M059J (cell line): ENCODE measurements at regions not wholly inside any gene's neighbourhood (a gene's known extent, or its start where the extent isn't known, plus 50 kb on each side); places are given as distances from the start of the nearest gene placed in this dataset.
"Not testable (repeated sequence)": the region's sequence is repeated elsewhere in the genome, so short reads cannot be mapped to it uniquely, and the experiment has no call there.

Experiments used
- DNase-seq: peaks from one replicate; pipeline ENCODE4 v3.0.0-alpha.2; 2012; ENCODE audit warnings: low read depth

GRCh38 chr6:130494729-130495128 lies 128.9 kb downstream of the TMEM200A start:
- no peak for DNase-seq

- peak; percentile 36 for DNase-seq
Observed at GRCh38 chr6:130500693-130501092, 134.9 kb downstream of the TMEM200A start.

GRCh38 chr6:130503146-130503545 lies 137.3 kb downstream of the TMEM200A start:
- peak; percentile 46 for DNase-seq

GRCh38 chr6:130505808-130506598 lies 140.2 kb downstream of the TMEM200A start:
- no peak for DNase-seq

- not testable (repeated sequence) for DNase-seq
Observed at GRCh38 chr6:130507005-130507665, 141.3 kb downstream of the TMEM200A start.

GRCh38 chr6:130507666-130508028 lies 141.8 kb downstream of the TMEM200A start:
- DNase-seq: no peak

- peak; percentile 99 for DNase-seq
Observed at GRCh38 chr6:130513770-130514169, 148.0 kb downstream of the TMEM200A start.

- DNase-seq: no peak
Observed at GRCh38 chr6:130514712-130515111, 148.9 kb downstream of the TMEM200A start.

GRCh38 chr6:130515306-130515705 lies 149.5 kb downstream of the TMEM200A start:
- DNase-seq: no peak

GRCh38 chr6:130516604-130517003 lies 150.8 kb downstream of the TMEM200A start:
- no peak for DNase-seq

- peak; percentile 93 for DNase-seq
Observed at GRCh38 chr6:130517444-130517931, 151.7 kb downstream of the TMEM200A start.

- peak; percentile 57 for DNase-seq
Observed at GRCh38 chr6:130518588-130518987, 152.8 kb downstream of the TMEM200A start.

- peak; percentile 79 for DNase-seq
Observed at GRCh38 chr6:130520221-130520620, 154.4 kb downstream of the TMEM200A start.

- no peak for DNase-seq
Observed at GRCh38 chr6:130520801-130521200, 155.0 kb downstream of the TMEM200A start.

- no peak for DNase-seq
Observed at GRCh38 chr6:130524552-130524951, 158.7 kb downstream of the TMEM200A start.

- no peak for DNase-seq
Observed at GRCh38 chr6:130525408-130525807, 159.6 kb downstream of the TMEM200A start.

GRCh38 chr6:130526466-130526865 lies 160.6 kb downstream of the TMEM200A start:
- DNase-seq: peak; percentile 84

GRCh38 chr6:130527173-130527572 lies 161.4 kb downstream of the TMEM200A start:
- DNase-seq: no peak

GRCh38 chr6:130529569-130530149 lies 163.8 kb downstream of the TMEM200A start:
- no peak for DNase-seq

- DNase-seq: no peak
Observed at GRCh38 chr6:130534627-130535026, 168.8 kb downstream of the TMEM200A start.

- DNase-seq: no peak
Observed at GRCh38 chr6:130535242-130535641, 169.4 kb downstream of the TMEM200A start.

GRCh38 chr6:130537447-130537846 lies 171.6 kb downstream of the TMEM200A start:
- DNase-seq: no peak

GRCh38 chr6:130547723-130548122 lies 181.9 kb downstream of the TMEM200A start:
- DNase-seq: no peak
